Testis (tissue), 2 donors: ENCODE measurements at regions not wholly inside any gene's neighbourhood (a gene's known extent, or its start where the extent isn't known, plus 50 kb on each side); places are given as distances from the start of the nearest gene placed in this dataset.

Experiments
- DNase-seq: peaks from one replicate; pipeline ENCODE4 v3.0.0-alpha.2; 2019
- H3K27ac ChIP-seq, 2 donors: fragments of 200-600 bp; sonication (generic); one replicate each; pipeline ENCODE4 v1.5.1; 2019
- H3K27me3 ChIP-seq: fragments of 200-600 bp; sonication (generic); one replicate; pipeline ENCODE4 v1.5.1; 2019
- H3K36me3 ChIP-seq: fragments of 200-600 bp; sonication (generic); one replicate; pipeline ENCODE4 v1.5.1; 2017; ENCODE audit warnings: low read depth; ENCODE audit errors: missing control alignments
- H3K4me1 ChIP-seq: fragments of 200-600 bp; sonication (generic); one replicate; pipeline ENCODE4 v1.5.1; 2019
- H3K4me3 ChIP-seq, 2 donors: fragments of 200-600 bp; sonication (generic); one replicate each; pipeline ENCODE4 v1.5.1; 2017 to 2019
- H3K9me3 ChIP-seq: fragments of 200-600 bp; sonication (generic); one replicate; pipeline ENCODE4 v1.5.1; 2017
- CTCF ChIP-seq, 3 experiments: fragments of 450-650 bp in 2 of 3; fragments of 200-600 bp in 1 of 3; sonication (generic) in 1 of 3; IDR thresholded peaks; one replicate each; pipeline ENCODE4 v1.5.1; 2016 to 2019; ENCODE audit warnings: antibody characterized with exemption in 3 of 3, mild to moderate bottlenecking in 2 of 3, moderate library complexity in 1 of 3
- POLR2A ChIP-seq: fragments of 450-650 bp; IDR thresholded peaks from one replicate; pipeline ENCODE4 v1.6.1; 2017; ENCODE audit warnings: antibody characterized with exemption, mild to moderate bottlenecking, moderate library complexity
- WGBS, 2 donors: methylation state at CpG; one replicate each; pipeline ENCODE4 v1.1.5; 2018; 5-methylcytosine and 5-hydroxymethylcytosine counted together
- intact Hi-C: fragments of 100-400 bp; cut with DNase I; formaldehyde crosslinking; loops from one replicate; pipeline ENCODE4 v1.15.1; 2023; ENCODE audit warnings: low total_unique reads

DNA sequence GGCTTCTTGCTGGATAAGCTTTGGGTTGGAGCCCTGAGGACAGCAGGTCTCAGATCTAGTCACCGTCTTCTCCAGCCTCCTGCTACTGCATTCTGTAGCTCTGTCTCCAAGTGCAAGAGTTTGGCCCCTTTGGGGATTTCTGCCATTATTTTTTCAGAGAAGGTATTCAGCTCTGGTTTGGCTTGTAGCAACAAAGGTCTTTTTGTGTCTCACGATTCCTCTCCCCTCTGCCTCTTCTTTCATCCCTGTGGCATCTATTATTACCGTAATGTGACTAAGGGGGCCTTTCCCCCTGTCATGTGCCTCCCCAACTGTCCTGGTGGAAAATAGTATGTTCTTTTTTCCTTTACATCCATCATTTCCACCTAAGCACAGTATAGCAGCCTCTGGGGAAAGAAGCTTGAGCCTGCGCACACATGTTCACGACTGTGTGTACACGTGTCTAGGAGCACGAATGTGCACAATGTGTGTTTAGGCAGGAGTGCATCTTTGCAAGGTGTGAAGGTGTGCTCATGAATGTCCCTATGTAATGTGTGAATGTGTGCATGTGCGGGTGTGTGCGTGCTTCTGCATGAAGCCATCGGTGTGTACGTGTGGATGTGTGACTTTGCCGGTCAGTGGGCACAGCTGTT, 273.9 kb downstream of the ZNF536 start:
- no peak for DNase-seq
- intact Hi-C loops, result no loop called here
- Histone ChIP-seq H3K27ac (no peak overlapping the region), H3K9me3 (no peaks in the 10 kb centered on the region), H3K36me3 (no peaks in the 10 kb centered on the region), H3K4me3 (no peak overlapping the region), H3K4me1 (no peaks in the 10 kb centered on the region), H3K27me3 (no peaks in the 10 kb centered on the region)
- TF ChIP-seq POLR2A (no peak), CTCF (IDR thresholded peaks at IDR 0.05) (no peak)
- WGBS, 2 donors, result 88 to 91% methylated on average over 12 of the region's 12 CpGs

DNA sequence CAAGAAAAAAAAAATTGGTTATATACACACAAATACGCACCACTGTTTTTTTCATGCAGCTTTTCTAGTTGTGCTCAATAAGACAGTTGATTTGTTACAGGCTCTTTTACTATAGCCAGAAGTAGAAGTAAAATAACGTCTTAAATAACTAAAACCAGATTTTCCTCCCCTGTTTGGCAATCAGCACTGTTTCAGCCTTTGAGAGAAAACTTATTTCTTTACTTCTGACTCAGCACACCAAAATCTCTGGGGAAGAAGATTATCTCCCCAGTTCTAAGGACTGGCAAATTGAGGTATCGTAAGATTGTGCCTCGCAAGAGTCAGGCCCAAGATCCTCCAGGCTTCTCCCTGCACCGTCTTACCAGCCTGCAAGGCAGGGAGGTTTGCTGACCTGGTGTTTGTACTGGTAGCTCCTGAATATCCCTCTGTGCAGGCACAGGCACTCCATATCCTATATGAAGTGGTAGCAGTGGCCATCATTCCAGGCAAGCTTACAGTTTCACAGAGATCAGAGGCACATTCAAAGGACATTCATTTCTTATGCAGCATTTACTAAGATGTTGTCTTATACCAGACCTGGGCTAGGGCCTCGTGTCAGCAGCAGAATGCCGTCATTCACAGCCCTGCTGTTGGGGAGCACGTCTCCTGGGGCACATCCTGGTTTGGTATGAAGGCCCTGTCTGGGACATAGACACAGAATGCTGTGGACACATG, 268.2 kb downstream of the ZNF536 start:
- DNase-seq, result no peak
- intact Hi-C loops, result no loop called here
- Histone ChIP-seq H3K4me1 (no peaks in the 10 kb centered on the region), H3K36me3 (no peaks in the 10 kb centered on the region), H3K27ac (no peak overlapping the region), H3K4me3 (no peak overlapping the region), H3K27me3 (no peaks in the 10 kb centered on the region), H3K9me3 (no peaks in the 10 kb centered on the region)
- 71 to 80% methylated on average over 8 of the region's 8 CpGs for WGBS, 2 donors
- no peak for TF ChIP-seq CTCF (IDR thresholded peaks at IDR 0.05)
- TF ChIP-seq POLR2A, result no peak

- DNase-seq, result no peak
Observed at GRCh38 chr19:30638889-30639288, 266.7 kb downstream of the ZNF536 start.

DNA sequence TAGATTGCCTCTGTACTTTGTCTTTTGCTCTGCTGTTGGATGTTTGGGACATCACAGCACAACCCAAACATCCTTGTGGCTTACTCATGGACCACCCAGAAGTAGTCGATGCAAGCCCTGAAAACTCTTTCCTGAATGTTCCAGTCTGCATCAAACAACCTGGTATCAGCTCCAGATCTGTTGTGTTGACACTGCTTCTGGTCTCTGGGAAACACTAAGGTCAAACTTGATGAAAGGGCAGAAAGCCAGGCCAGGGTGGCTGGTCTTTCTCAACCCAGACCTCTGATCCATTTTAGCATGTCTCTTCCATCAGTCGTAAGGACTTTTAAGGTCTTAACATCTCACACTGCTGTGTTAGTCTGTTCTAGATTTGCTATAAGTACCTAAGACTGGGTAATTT, 265.7 kb downstream of the ZNF536 start:
- TF ChIP-seq POLR2A (no peak), CTCF (IDR thresholded peaks at IDR 0.05) (no peak)
- Histone ChIP-seq H3K4me1 (no peaks in the 10 kb centered on the region), H3K27me3 (no peaks in the 10 kb centered on the region), H3K27ac (no peak overlapping the region), H3K9me3 (no peaks in the 10 kb centered on the region), H3K36me3 (no peaks in the 10 kb centered on the region), H3K4me3 (no peak overlapping the region)
- 81 to 89% methylated on average over 2 of the region's 2 CpGs for WGBS, 2 donors
- DNase-seq, result no peak
- intact Hi-C loops, result no loop called here

More at GRCh38 chr19:30638889-30639288, 266.7 kb downstream of the ZNF536 start:
- H3K4me3 ChIP-seq, result no peak overlapping the region
- H3K27me3 ChIP-seq, result no peaks in the 10 kb centered on the region
- TF ChIP-seq POLR2A, result no peak
- no peak for TF ChIP-seq CTCF (IDR thresholded peaks at IDR 0.05)
- intact Hi-C loops, result no loop called here
- H3K36me3 ChIP-seq, result no peaks in the 10 kb centered on the region
- H3K9me3 ChIP-seq, result no peaks in the 10 kb centered on the region
- H3K4me1 ChIP-seq, result no peaks in the 10 kb centered on the region
- 90 to 93% methylated on average over 4 of the region's 4 CpGs for WGBS, 2 donors
- H3K27ac ChIP-seq, result no peak overlapping the region
